Fibroblast of villous mesenchyme (primary cell): ENCODE measurements at regions not wholly inside any gene's neighbourhood (a gene's known extent, or its start where the extent isn't known, plus 50 kb on each side); places are given as distances from the start of the nearest gene placed in this dataset.

ENCODE experiments used
- DNase-seq: peaks from one replicate; pipeline ENCODE4 v3.0.0-alpha.2; 2010; ENCODE audit warnings: low read depth
- H3K4me3 ChIP-seq: 2 replicates; pipeline ENCODE4 v1.5.1; 2011; ENCODE audit warnings: low read depth, mild to moderate bottlenecking, low read length
- CTCF ChIP-seq: IDR thresholded peaks from 2 replicates; pipeline ENCODE4 v1.5.1; 2012; ENCODE audit warnings: low read depth, mild to moderate bottlenecking, low read length; ENCODE audit not compliant: insufficient read depth

DNA sequence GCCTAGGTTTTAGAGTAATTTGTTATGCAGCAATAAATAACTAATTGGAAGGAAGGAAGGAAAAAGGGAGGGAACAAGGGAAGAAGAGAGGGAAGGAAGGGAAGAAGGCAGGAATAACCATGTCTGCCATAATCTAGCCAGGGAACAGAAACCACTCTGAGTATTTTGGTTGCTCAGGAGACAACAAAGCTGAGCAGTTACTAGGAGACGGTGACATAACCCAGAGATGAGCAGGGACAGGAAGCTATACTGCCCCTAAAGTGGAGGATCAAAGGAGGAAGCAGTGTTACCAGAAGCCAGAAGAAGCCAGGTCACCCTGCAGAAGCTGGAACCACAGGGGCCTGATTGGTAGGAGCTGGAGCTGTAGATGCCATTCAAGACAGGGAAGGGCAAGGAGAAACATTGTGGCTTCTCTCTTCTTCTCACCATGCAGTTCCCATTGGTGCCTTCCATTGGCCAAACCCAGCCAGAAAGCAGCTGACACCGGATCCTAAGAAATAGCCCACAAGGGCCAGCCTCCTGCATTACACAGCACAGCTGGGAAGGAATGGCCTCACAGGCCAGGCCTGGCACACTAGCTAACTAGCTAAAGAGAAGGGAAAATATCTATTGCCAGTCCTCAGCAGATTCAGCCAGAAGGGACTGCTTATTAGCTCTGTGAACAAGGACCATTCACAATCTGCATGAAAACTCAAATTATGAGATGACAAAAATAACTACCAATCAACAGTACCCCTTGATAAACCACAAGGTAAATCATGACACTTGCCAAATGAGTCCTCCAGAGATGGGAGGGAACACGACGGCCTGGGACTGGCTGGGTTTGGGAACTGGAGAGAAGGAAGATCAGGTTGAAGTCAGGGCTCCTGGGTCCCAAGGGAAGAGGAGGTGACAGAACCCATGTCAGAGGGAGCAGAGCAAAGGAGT lies 184.5 kb upstream of the NFE2L3 start:
- TF ChIP-seq CTCF = no peak
- no peak for DNase-seq
- no peak overlapping the region for H3K4me3 ChIP-seq

DNA sequence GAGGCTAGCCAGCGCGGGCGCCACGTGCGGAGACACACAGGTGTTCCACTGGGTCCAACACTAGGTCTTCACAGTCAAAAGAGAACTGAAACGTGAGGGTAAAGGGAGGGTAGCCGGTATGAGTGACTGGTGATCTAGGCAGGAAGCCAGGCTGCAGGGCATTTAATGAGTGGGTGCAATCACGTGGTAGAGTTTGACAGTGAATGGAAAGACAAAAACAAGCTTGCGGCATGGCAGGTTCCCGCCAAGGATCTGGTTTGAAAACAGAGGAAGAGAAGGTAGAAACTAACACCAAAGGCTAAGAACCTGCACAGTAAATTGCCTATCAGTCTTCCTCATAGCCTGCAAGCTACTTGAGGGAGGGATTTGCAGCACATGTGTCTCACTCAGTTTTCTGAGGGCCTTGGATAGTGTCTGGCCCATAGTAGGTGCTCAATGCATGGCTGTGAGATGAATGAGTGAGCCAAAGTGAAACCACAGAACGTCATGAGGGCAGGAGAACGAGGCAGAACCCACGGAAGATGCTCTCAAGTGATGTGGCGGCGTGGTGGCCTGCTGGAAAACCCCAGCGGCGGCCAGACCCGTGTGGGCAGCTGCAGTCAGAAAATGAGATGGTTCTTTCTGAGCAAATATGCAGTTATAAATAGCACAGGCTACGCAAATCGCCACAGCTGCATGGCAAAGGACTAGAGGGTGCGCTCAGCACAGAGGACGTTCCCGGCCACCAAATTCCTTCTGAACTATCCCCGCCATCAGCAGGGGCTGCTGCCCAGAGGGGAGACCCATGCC lies 183.6 kb upstream of the NFE2L3 start:
- H3K4me3 ChIP-seq = no peak overlapping the region
- no peak for TF ChIP-seq CTCF
- no peak for DNase-seq

DNA sequence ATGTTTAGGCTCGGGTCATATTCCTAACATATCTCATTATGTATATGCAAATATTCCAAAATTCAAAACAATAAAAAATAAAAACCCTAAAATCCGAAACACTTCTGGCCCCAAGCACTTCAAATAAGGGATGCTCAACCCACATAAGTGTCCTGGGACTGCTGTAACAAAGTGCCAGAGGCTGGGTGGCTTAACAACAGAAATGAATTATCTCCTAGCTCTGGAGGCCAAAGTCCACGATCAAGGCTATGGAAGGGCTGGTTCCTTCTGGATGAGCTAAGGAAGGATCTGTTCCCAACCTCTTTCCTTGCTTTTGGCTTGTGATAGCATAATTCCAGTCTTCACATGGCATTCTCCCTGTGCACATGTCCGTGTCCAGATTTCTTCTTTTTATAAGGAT lies 181.6 kb upstream of the NFE2L3 start:
- no peak for TF ChIP-seq CTCF
- H3K4me3 ChIP-seq = no peak overlapping the region
- no peak for DNase-seq

DNA sequence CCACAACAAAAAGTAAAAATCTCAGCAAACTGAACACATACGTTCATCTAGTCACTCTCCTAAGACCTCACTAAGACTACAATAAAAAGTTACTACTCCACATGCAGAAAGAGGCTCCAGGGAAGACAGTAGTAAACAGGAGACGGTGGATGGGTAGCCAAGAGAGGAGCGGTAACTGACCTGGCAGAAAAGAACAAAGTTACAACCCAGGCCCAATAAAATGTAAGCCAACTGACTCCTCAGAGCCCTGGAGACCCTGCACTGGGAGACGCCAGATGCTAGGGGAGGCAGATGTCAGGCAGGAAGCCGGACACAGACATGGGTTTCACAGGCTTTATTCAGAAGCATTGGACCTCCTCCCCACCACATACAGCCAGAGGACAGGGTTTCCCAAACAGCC lies 181.1 kb upstream of the NFE2L3 start:
- TF ChIP-seq CTCF = no peak
- no peak overlapping the region for H3K4me3 ChIP-seq
- DNase-seq = no peak

DNA sequence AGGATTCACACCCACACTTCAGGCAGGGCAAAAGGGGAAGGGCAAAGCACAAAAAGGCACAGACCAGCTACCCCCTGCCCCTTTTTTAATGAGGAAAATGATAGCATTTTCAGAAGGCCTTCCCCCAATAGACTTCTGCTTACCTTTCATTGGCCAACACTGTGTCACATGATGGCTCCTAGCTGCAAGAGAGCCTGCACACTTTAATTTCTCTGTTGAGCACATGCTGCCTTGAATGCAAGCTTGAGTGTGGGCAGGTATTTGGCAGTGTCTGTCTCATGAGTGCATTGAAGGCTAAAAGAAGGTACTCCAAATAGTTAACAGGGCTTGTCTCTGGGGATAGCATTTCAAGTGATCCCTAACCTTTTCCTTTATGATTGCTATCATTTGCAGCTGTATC lies 175.4 kb upstream of the NFE2L3 start:
- TF ChIP-seq CTCF = no peak
- no peak overlapping the region for H3K4me3 ChIP-seq
- no peak for DNase-seq

- DNase-seq = no peak
- TF ChIP-seq CTCF = no peak
- no peak overlapping the region for H3K4me3 ChIP-seq
These were observed 173.5 kb upstream of the NFE2L3 start for GRCh38 chr7:25978466-25978865.
